GM12874 (cell line): ENCODE measurements at regions not wholly inside any gene's neighbourhood (a gene's known extent, or its start where the extent isn't known, plus 50 kb on each side); places are given as distances from the start of the nearest gene placed in this dataset.

ENCODE experiments used
- CTCF ChIP-seq: IDR thresholded peaks from 2 replicates; pipeline ENCODE4 v1.5.1; 2011; ENCODE audit warnings: low read depth, mild to moderate bottlenecking, control low read depth, low read length, moderate library complexity; ENCODE audit not compliant: insufficient read depth

- no peak for TF ChIP-seq CTCF
Observed at GRCh38 chr14:51430079-51430478, 190.0 kb downstream of the TMX1 start.

- TF ChIP-seq CTCF = no peak
Observed at GRCh38 chr14:51430633-51431032, 190.6 kb downstream of the TMX1 start.

GRCh38 chr14:51431033-51431709 is 191.1 kb downstream of the TMX1 start:
- no peak for TF ChIP-seq CTCF

- TF ChIP-seq CTCF = no peak
Observed at GRCh38 chr14:51431741-51432140, 191.7 kb downstream of the TMX1 start.

GRCh38 chr14:51432302-51432948 is 192.4 kb downstream of the TMX1 start:
- TF ChIP-seq CTCF = no peak

- TF ChIP-seq CTCF = no peak
Observed at GRCh38 chr14:51436630-51437029, 196.6 kb downstream of the TMX1 start.

GRCh38 chr14:51439896-51440295 is 199.8 kb downstream of the TMX1 start:
- TF ChIP-seq CTCF = no peak
